ENCODE measurements at regions not wholly inside any gene's neighbourhood (a gene's known extent, or its start where the extent isn't known, plus 50 kb on each side); places are given as distances from the start of the nearest gene placed in this dataset.
"Not testable (repeated sequence)": the region's sequence is repeated elsewhere in the genome, so short reads cannot be mapped to it uniquely, and the experiment has no call there.

DNA sequence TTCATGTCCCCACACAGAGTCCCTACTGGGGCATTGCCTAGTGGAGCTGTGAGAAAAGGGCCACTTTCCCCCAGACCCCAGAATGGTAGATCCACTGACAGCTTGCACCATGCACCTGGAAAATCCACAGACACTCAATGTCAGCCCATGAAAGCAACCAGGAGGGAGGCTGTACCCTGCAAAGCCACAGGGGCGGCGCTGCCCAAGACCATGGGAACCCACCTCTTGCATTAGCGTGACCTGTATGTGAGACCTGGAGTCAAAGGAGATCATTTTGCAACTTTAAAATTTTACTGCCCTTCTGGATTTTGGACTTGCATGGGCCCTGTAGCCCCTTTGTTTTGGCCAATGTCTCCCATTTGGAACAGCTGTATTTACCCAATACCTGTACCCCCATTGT is 236.5 kb upstream of the IRS4 start:
- H2AFZ ChIP-seq (ENCODE audit: low read length); CTCF ChIA-PET (ENCODE audit: partially characterized antibody); H3K9me3 ChIP-seq (ENCODE audit: insufficient read depth in 2 of 2, low read depth in 1 of 2, low read length in 1 of 2); H3K4ac ChIP-seq (replicated peaks; ENCODE audit: insufficient read length, low read depth, low read length); H2BK20ac ChIP-seq (ENCODE audit: low read length); H2BK12ac ChIP-seq (ENCODE audit: low read depth, low read length); H4K20me1 ChIP-seq (replicated peaks in 1 of 2; ENCODE audit: control insufficient read depth in 1 of 2, insufficient read depth in 2 of 2, low read length in 2 of 2); H2AK5ac ChIP-seq (ENCODE audit: low read depth, low read length); H3K18ac ChIP-seq (ENCODE audit: extremely low read depth, low read length); H4K91ac ChIP-seq (replicated peaks; ENCODE audit: insufficient read length, low read length); H3K27me3 ChIP-seq (replicated peaks in 1 of 4; ENCODE audit: control insufficient read depth in 3 of 4, extremely low read depth in 1 of 4, insufficient read depth in 3 of 4, low read length in 3 of 4); H2BK120ac ChIP-seq (replicated peaks; ENCODE audit: low read depth, low read length); H2BK5ac ChIP-seq (ENCODE audit: low read depth, low read length); H4K8ac ChIP-seq (ENCODE audit: extremely low read depth, insufficient read depth, low read length); H3K4me3 ChIP-seq (ENCODE audit: extremely low read depth in 1 of 4, insufficient read depth in 2 of 4, low read depth in 3 of 4, low read length in 4 of 4); H3K27ac ChIP-seq (ENCODE audit: low read depth, low read length); POLR2A ChIA-PET (ENCODE audit: partially characterized antibody); H3K79me1 ChIP-seq (ENCODE audit: low read depth, low read length); H3K36me3 ChIP-seq (ENCODE audit: control insufficient read depth in 2 of 4, insufficient read depth in 4 of 4, low read length in 3 of 4); H3K79me2 ChIP-seq (ENCODE audit: control insufficient read depth in 1 of 2, insufficient read depth in 2 of 2, low read length in 2 of 2); DNase-seq (ENCODE audit: low read depth in 1 of 2, low spot score in 2 of 2); H3K4me2 ChIP-seq (ENCODE audit: insufficient read depth in 1 of 2, low read depth in 2 of 2, low read length in 2 of 2); FAIRE-seq; H3K14ac ChIP-seq (ENCODE audit: insufficient read length); H3K23me2 ChIP-seq (ENCODE audit: low read depth, low read length); H2BK15ac ChIP-seq (ENCODE audit: low read length); H3K4me1 ChIP-seq (replicated peaks in 1 of 4; ENCODE audit: control insufficient read depth in 3 of 4, insufficient read depth in 4 of 4, low read length in 3 of 4); H3K56ac ChIP-seq (replicated peaks; ENCODE audit: insufficient read length, low read depth, low read length); H3K23ac ChIP-seq (ENCODE audit: insufficient read length); H4K5ac ChIP-seq (ENCODE audit: insufficient read length, low read depth, low read length); H3K9ac ChIP-seq (replicated peaks in 1 of 4; ENCODE audit: extremely low read depth in 1 of 4, low read depth in 3 of 4, low read length in 3 of 4): not testable (repeated sequence)
- WGBS, 2 experiments (ENCODE audit: extremely low coverage in 1 of 2, insufficient coverage in 1 of 2, insufficient read length in 1 of 2, insufficient replicate concordance in 2 of 2, low coverage in 1 of 2, low lambda C conversion rate in 2 of 2, missing lambda C conversion rate in 1 of 2) = 93% methylated on average over 3 of the region's 3 CpGs; no CpG with 5 or more reads in 1 of the 2 experiments
